CD8-positive, alpha-beta memory T cell (primary cell): ENCODE measurements at regions not wholly inside any gene's neighbourhood (a gene's known extent, or its start where the extent isn't known, plus 50 kb on each side); places are given as distances from the start of the nearest gene placed in this dataset.
A peak's percentile ranks its signal among the peaks of the same experiment; 100 is the strongest.

ENCODE experiments used
- CTCF ChIA-PET: fragments of 350-600 bp; sonication (Branson Sonifier 250); formaldehyde crosslinking; loops from one replicate; lab custom pipeline; 2021; ENCODE audit warnings: antibody characterized with exemption; lab: Charles Lee
- POLR2A ChIA-PET: fragments of 350-600 bp; sonication (Branson Sonifier 250); formaldehyde crosslinking; loops from one replicate; lab custom pipeline; 2021; ENCODE audit warnings: antibody characterized with exemption; lab: Charles Lee
- DNase-seq, 5 donors: peaks; one replicate each; pipeline versions ENCODE4 v3.0.0 to v3.0.0-alpha.2; 2020 to 2022; ENCODE audit warnings: mixed read lengths in 1 of 5
- H3K27ac ChIP-seq: one replicate; pipeline ENCODE4 v1.7.0; 2013; ENCODE audit warnings: low read depth, mild to moderate bottlenecking, low read length, moderate library complexity
- H3K27me3 ChIP-seq: 2 replicates; pipeline ENCODE4 v1.7.0; 2013; ENCODE audit warnings: low read length, mild to moderate bottlenecking; ENCODE audit not compliant: insufficient read depth, poor library complexity, severe bottlenecking
- H3K36me3 ChIP-seq: 2 replicates; pipeline ENCODE4 v1.7.0; 2013; ENCODE audit warnings: mild to moderate bottlenecking, low read length, moderate library complexity; ENCODE audit not compliant: insufficient read depth
- H3K4me1 ChIP-seq: 2 replicates; pipeline ENCODE4 v1.7.0; 2013; ENCODE audit warnings: mild to moderate bottlenecking, low read length, moderate library complexity; ENCODE audit not compliant: insufficient read depth
- H3K4me3 ChIP-seq: 2 replicates; pipeline ENCODE4 v1.7.0; 2013; ENCODE audit warnings: mild to moderate bottlenecking, low read length
- H3K9me3 ChIP-seq: 2 replicates; pipeline ENCODE4 v1.7.0; 2013; ENCODE audit warnings: mild to moderate bottlenecking, low read length
- H3K27ac Mint-ChIP-seq, 8 donors: one replicate each; pipeline ENCODE4 v1.8.0; 2020 to 2021; ENCODE audit warnings: mixed read lengths in 8 of 8, mild to moderate bottlenecking in 6 of 8, inconsistent platforms in 3 of 8, moderate library complexity in 3 of 8
- H3K27me3 Mint-ChIP-seq, 2 donors: one replicate each; pipeline ENCODE4 v1.8.0; 2020 to 2021; ENCODE audit warnings: mixed read lengths in 2 of 2, mild to moderate bottlenecking in 1 of 2, moderate library complexity in 1 of 2
- H3K36me3 Mint-ChIP-seq, 3 donors: one replicate each; pipeline ENCODE4 v1.8.0; 2020 to 2021; ENCODE audit warnings: mixed read lengths in 3 of 3, inconsistent platforms in 1 of 3, mild to moderate bottlenecking in 1 of 3
- H3K4me1 Mint-ChIP-seq, 3 donors: one replicate each; pipeline ENCODE4 v1.8.0; 2020 to 2021; ENCODE audit warnings: mixed read lengths in 3 of 3, inconsistent platforms in 1 of 3, mild to moderate bottlenecking in 1 of 3
- H3K4me3 Mint-ChIP-seq, 7 donors: one replicate each; pipeline ENCODE4 v1.8.0; 2020 to 2021; ENCODE audit warnings: mixed read lengths in 7 of 7, mild to moderate bottlenecking in 6 of 7, moderate library complexity in 4 of 7, inconsistent platforms in 2 of 7
- H3K9me3 Mint-ChIP-seq, 5 donors: one replicate each; pipeline ENCODE4 v1.8.0; 2020 to 2022; ENCODE audit warnings: mixed read lengths in 5 of 5, mild to moderate bottlenecking in 3 of 5, moderate library complexity in 2 of 5, inconsistent platforms in 1 of 5

DNA sequence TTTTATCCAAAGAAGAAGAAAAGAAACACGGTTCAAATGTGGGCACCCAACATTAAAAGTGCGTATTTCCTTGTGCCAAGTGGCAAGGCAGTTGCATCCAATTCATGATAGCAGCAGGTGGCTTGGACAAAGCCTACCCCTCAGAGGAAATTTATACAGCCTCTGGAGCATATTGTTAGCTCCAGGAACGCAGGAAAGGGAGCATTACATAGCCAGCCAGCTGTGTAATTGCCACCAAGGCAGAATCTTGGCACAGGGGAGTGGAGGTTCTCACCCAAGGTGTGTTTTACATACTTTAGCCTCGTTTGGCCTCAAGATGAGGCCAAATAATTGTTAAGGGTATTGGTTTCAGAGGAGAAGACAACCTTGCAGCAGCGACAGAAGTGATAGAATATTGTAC is 526.9 kb downstream of the TMEM182 start:
- H3K9me3 Mint-ChIP-seq: peaks cover 4 to 36% (median 12%) of the 10 kb centered on the region in 5 donors
- H3K36me3 Mint-ChIP-seq: no peaks in the 10 kb centered on the region
- no peak for DNase-seq
- Histone ChIP-seq H3K27me3 (no peaks in the 10 kb centered on the region), H3K4me1 (no peaks in the 10 kb centered on the region), H3K27ac (no peak overlapping the region), H3K4me3 (no peak overlapping the region), H3K9me3 (no peaks in the 10 kb centered on the region), H3K36me3 (no peaks in the 10 kb centered on the region)
- no peaks in the 10 kb centered on the region for H3K27me3 Mint-ChIP-seq
- ChIA-PET POLR2A (no interaction called here), CTCF (no interaction called here)
- no peak overlapping the region for H3K27ac Mint-ChIP-seq
- no peaks in the 10 kb centered on the region for H3K4me1 Mint-ChIP-seq
- H3K4me3 Mint-ChIP-seq: no peak overlapping the region

DNA sequence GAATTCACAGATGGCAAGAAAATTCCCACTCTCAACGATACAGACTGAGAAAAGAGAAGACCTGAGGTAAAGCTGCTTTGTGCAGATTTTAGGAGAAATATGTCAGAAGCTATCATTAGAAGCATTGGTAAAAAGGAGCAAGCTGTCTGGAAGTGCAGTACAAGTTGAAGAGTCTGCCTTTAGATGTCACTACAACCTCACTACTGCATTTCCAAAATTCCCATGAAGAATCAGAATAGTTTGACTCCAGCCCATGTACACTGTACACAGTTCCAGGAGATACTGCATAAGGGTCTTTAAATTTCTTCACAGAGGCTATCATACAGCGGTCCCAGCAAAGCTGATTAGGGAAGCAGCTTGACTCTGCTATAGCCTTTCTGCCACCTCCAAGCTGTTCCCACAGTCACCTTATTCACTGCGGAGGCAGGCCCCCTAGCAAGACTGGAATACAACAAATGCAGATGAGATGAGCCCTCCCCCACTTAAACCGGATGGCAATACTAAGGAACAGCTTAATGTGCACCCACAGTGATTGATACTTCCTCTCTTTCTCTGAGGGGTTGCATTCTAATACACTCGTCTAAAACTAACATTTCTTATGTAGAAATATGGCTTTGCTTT is 527.4 kb downstream of the TMEM182 start:
- H3K9me3 Mint-ChIP-seq: peaks cover 4 to 36% (median 11%) of the 10 kb centered on the region in 5 donors
- Histone ChIP-seq H3K27ac (no peak overlapping the region), H3K9me3 (no peaks in the 10 kb centered on the region), H3K27me3 (no peaks in the 10 kb centered on the region), H3K4me3 (no peak overlapping the region), H3K36me3 (no peaks in the 10 kb centered on the region), H3K4me1 (no peaks in the 10 kb centered on the region)
- no peak overlapping the region for H3K27ac Mint-ChIP-seq
- ChIA-PET CTCF (no interaction called here), POLR2A (no interaction called here)
- no peaks in the 10 kb centered on the region for H3K27me3 Mint-ChIP-seq
- no peak for DNase-seq
- no peak overlapping the region for H3K4me3 Mint-ChIP-seq
- no peaks in the 10 kb centered on the region for H3K36me3 Mint-ChIP-seq
- no peaks in the 10 kb centered on the region for H3K4me1 Mint-ChIP-seq

DNA sequence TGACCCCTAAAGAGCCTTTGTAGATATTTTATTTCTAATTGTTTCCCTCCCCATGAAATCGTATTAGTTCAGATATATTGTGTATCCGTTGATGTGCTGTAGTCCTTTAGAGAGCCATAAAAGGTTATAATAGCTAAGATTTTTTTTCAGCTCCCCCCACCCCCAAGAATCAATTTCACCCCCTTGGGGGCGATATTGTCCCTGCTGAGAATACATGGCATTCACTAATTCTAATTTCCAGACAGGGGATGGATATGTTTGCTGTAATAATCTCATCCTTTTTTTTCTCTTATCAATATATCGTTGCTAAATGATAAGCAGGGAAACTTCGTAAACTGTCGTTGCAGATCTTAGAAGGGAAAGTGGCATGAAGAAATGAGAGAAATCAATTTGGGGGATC is 530.7 kb downstream of the TMEM182 start:
- Histone ChIP-seq H3K27ac (no peak overlapping the region), H3K4me3 (no peak overlapping the region), H3K27me3 (no peaks in the 10 kb centered on the region), H3K36me3 (no peaks in the 10 kb centered on the region), H3K4me1 (no peaks in the 10 kb centered on the region), H3K9me3 (no peaks in the 10 kb centered on the region)
- H3K27me3 Mint-ChIP-seq: no peaks in the 10 kb centered on the region
- no peak overlapping the region for H3K4me3 Mint-ChIP-seq
- ChIA-PET POLR2A (no interaction called here), CTCF (no interaction called here)
- no peaks in the 10 kb centered on the region for H3K36me3 Mint-ChIP-seq
- H3K27ac Mint-ChIP-seq: no peak overlapping the region
- no peaks in the 10 kb centered on the region for H3K4me1 Mint-ChIP-seq
- DNase-seq: no peak
- peaks cover 10 to 51% (median 13%) of the 10 kb centered on the region in 5 donors for H3K9me3 Mint-ChIP-seq

DNA sequence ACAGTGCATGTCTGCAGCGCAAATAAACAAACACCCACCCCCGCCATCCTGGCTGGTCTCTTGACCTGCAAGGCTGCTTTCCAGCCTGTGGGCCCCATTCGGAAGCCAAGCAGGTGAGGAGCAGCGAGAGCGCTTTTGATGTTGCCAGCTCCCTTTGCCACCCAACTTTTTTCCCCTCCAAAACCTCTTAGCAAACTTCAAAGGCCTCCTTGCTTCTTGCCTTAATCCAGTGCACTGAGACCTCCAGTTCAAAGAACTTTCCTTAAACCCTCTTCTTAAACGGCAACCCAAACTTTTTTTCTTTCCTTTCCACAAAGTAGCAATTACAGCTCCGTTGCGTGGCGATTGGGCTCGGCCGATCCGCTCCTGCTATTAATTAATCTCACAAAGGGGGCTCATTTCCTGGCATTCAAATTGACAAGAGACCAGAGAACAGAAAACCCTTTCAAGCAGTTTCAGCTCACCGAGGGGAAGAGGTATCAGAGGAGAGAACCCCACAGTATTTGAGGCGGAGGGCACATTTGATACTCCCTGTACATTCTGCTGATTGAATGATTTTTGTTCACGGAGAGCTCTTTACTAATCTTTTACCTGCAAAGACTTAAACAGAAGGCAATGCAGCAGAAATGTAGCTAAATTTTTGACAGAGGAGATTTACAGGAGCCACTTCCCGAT is 531.4 kb downstream of the TMEM182 start:
- peaks cover 10 to 50% (median 13%) of the 10 kb centered on the region in 5 donors for H3K9me3 Mint-ChIP-seq
- H3K27me3 Mint-ChIP-seq: no peaks in the 10 kb centered on the region
- ChIA-PET POLR2A (no interaction called here), CTCF (no interaction called here)
- Histone ChIP-seq H3K4me3 (no peak overlapping the region), H3K4me1 (no peaks in the 10 kb centered on the region), H3K9me3 (no peaks in the 10 kb centered on the region), H3K36me3 (no peaks in the 10 kb centered on the region), H3K27ac (no peak overlapping the region), H3K27me3 (no peaks in the 10 kb centered on the region)
- H3K4me1 Mint-ChIP-seq: no peaks in the 10 kb centered on the region
- DNase-seq: no peak
- H3K4me3 Mint-ChIP-seq: no peak overlapping the region
- H3K27ac Mint-ChIP-seq: no peak overlapping the region
- H3K36me3 Mint-ChIP-seq: no peaks in the 10 kb centered on the region

DNA sequence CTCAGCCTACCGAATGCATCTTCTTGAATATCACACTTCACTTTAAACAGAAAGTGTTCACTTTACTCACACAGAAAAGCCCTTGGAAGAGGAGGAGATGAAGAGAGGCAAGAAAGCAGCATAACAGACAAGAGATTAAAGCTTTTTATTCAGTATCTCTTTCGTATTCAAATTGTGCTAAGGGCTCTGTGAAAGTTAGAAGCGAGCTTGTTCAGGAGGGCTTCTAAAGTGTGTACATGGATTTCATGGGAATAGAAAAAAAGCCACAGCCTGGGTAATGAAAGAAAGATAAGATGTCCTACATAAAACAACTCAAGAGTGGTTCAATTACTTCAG is 531.9 kb downstream of the TMEM182 start:
- Histone ChIP-seq H3K27ac (no peak overlapping the region), H3K36me3 (no peaks in the 10 kb centered on the region), H3K27me3 (no peaks in the 10 kb centered on the region), H3K9me3 (no peaks in the 10 kb centered on the region), H3K4me1 (no peaks in the 10 kb centered on the region), H3K4me3 (no peak overlapping the region)
- H3K4me3 Mint-ChIP-seq: no peak overlapping the region
- DNase-seq: no peak
- no peaks in the 10 kb centered on the region for H3K36me3 Mint-ChIP-seq
- no peak overlapping the region for H3K27ac Mint-ChIP-seq
- peaks cover 10 to 54% (median 13%) of the 10 kb centered on the region in 5 donors for H3K9me3 Mint-ChIP-seq
- no peaks in the 10 kb centered on the region for H3K27me3 Mint-ChIP-seq
- H3K4me1 Mint-ChIP-seq: no peaks in the 10 kb centered on the region
- ChIA-PET CTCF (no interaction called here), POLR2A (no interaction called here)

DNA sequence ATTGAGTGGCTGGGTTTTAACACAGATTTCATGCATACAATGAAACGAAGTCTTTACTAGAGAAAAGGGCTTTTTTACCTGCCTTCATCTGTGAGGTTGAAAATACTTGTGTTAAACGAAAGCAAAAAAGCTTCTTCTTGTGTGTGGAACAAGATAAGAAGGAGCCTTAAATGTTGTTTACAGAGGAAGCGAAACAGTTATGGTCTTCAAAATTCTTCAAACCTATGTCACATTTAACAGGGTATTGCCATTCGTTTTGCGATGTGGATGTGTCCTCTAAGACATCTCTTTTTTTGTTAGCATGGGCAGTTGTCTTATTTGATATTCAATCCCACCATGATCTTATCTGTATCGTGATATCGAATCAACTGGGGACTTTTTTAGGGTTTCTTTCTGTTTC is 532.6 kb downstream of the TMEM182 start:
- no peaks in the 10 kb centered on the region for H3K4me1 Mint-ChIP-seq
- no peak for DNase-seq
- no peaks in the 10 kb centered on the region for H3K36me3 ChIP-seq
- ChIA-PET POLR2A (no interaction called here), CTCF (no interaction called here)
- no peaks in the 10 kb centered on the region for H3K27me3 ChIP-seq
- no peak overlapping the region for H3K27ac ChIP-seq
- H3K4me1 ChIP-seq: no peaks in the 10 kb centered on the region
- H3K4me3 ChIP-seq: no peak overlapping the region
- no peak overlapping the region for H3K27ac Mint-ChIP-seq
- H3K9me3 Mint-ChIP-seq: peaks cover 4 to 48% (median 13%) of the 10 kb centered on the region in 5 donors
- no peaks in the 10 kb centered on the region for H3K9me3 ChIP-seq
- no peaks in the 10 kb centered on the region for H3K36me3 Mint-ChIP-seq
- no peaks in the 10 kb centered on the region for H3K27me3 Mint-ChIP-seq
- H3K4me3 Mint-ChIP-seq: no peak overlapping the region

DNA sequence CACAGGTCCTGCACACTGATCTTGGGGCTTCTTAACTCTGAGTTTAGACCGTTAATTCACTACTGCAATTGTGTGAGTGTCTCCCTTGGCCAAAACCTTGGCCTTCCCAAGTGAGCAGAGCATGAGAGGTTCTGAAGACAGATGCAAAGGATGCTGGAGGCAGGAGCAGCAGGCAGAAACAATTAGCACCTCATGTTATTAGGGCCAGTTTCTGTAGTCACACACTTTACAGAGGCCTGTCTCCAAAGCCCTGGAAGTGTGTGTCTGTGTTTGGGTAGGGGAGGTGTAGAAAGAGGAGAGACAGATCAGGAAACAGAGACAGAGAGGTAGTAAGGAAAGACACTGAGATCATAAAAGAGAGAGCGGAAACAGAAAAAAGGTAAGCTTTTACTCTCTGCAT is 533.8 kb downstream of the TMEM182 start:
- DNase-seq: no peak
- no peaks in the 10 kb centered on the region for H3K36me3 ChIP-seq
- H3K4me3 Mint-ChIP-seq: peak overlapping the region in 1 of 7 donors; percentile 41
- H3K36me3 Mint-ChIP-seq: no peaks in the 10 kb centered on the region
- ChIA-PET POLR2A (no interaction called here), CTCF (no interaction called here)
- no peaks in the 10 kb centered on the region for H3K4me1 Mint-ChIP-seq
- no peaks in the 10 kb centered on the region for H3K4me1 ChIP-seq
- H3K9me3 Mint-ChIP-seq: peaks cover 4 to 40% (median 13%) of the 10 kb centered on the region in 5 donors
- no peaks in the 10 kb centered on the region for H3K27me3 ChIP-seq
- H3K4me3 ChIP-seq: no peak overlapping the region
- H3K27ac Mint-ChIP-seq: no peak overlapping the region
- no peaks in the 10 kb centered on the region for H3K9me3 ChIP-seq
- no peak overlapping the region for H3K27ac ChIP-seq
- no peaks in the 10 kb centered on the region for H3K27me3 Mint-ChIP-seq

DNA sequence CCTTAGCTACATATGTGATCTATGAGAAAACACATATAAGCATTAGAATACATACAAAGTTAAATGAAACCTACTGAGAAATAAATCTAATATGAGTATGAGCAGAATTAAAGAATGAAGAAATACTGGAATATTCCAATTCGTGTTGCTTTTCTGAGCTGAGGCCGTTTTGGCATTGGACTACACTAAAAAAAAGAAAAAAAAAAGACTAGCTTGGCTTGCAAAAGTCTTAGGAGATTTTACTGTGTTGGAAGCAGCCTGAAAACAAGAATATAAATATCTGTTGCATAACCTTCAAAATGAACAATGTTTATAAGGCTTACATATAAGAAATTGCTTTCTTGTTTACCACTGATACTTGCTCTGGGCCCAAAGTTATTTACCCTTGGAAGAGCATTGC is 562.8 kb downstream of the TMEM182 start:
- Mint-ChIP-seq H3K9me3 (peaks cover 0 to 39% (median 6%) of the 10 kb centered on the region in 5 donors), H3K4me3 (no peak overlapping the region), H3K27me3 (no peaks in the 10 kb centered on the region), H3K27ac (no peak overlapping the region), H3K36me3 (no peaks in the 10 kb centered on the region), H3K4me1 (no peaks in the 10 kb centered on the region)
- Histone ChIP-seq H3K4me3 (no peak overlapping the region), H3K9me3 (no peaks in the 10 kb centered on the region), H3K4me1 (no peaks in the 10 kb centered on the region), H3K36me3 (no peaks in the 10 kb centered on the region), H3K27ac (no peak overlapping the region), H3K27me3 (no peaks in the 10 kb centered on the region)
- ChIA-PET POLR2A (no interaction called here), CTCF (no interaction called here)
- DNase-seq: no peak
